Lower leg skin (tissue), 4 donors: ENCODE measurements at regions not wholly inside any gene's neighbourhood (a gene's known extent, or its start where the extent isn't known, plus 50 kb on each side); places are given as distances from the start of the nearest gene placed in this dataset.

Experiments
- DNase-seq, 2 donors: peaks; one replicate each; pipeline ENCODE4 v3.0.0-alpha.2; 2019; ENCODE audit warnings: low spot score in 2 of 2
- H3K4me3 ChIP-seq: fragments of 200-600 bp; sonication (generic); 2 replicates; pipeline ENCODE4 v1.5.1; 2017; ENCODE audit warnings: mild to moderate bottlenecking, low read depth; ENCODE audit not compliant: poor library complexity, severe bottlenecking
- POLR2A ChIP-seq, 2 donors: fragments of 450-650 bp; IDR thresholded peaks; one replicate each; pipeline ENCODE4 v1.6.1; 2016 to 2017; ENCODE audit warnings: antibody characterized with exemption in 2 of 2, mild to moderate bottlenecking in 1 of 2, moderate library complexity in 1 of 2
- WGBS, 2 donors: methylation state at CpG; one replicate each; pipeline ENCODE4 v1.1.5; 2018; 5-methylcytosine and 5-hydroxymethylcytosine counted together
- intact Hi-C: fragments of 100-400 bp; cut with DNase I; formaldehyde crosslinking; loops from one replicate; pipeline ENCODE4 v1.15.0; 2023; ENCODE audit warnings: low total_unique reads
- TF ChIP-seq, protein P1 (sequence below), 3 donors: fragments of 450-650 bp; IDR thresholded peaks; one replicate each; pipeline ENCODE4 v1.5.1; 2016; ENCODE audit warnings: antibody characterized with exemption in 3 of 3, mild to moderate bottlenecking in 3 of 3, moderate library complexity in 2 of 3

DNA sequence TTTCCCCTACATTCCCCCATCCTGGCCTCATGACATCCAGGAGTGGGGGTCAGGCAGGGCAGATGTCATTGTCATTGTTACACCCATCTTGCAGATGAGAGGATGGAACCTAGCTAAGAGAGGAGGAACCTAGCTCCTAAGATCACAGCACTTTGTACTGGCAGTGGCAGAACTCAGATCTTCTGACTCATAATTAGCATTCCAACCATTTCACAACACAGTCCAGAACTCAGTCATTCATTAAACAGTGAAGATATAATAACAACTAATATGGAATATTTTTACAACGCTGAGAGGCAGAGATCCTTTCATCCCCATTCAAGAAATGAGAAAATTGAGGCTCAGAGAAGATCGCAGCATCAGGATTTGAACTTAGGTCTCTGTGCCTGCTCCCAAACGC is 127.8 kb downstream of the CHST1 start:
- intact Hi-C loops: no loop called here
- no peak overlapping the region for H3K4me3 ChIP-seq
- WGBS, 2 donors: 71 to 84% methylated on average over 3 of the region's 3 CpGs
- DNase-seq: no peak
- TF ChIP-seq, protein P1, sequence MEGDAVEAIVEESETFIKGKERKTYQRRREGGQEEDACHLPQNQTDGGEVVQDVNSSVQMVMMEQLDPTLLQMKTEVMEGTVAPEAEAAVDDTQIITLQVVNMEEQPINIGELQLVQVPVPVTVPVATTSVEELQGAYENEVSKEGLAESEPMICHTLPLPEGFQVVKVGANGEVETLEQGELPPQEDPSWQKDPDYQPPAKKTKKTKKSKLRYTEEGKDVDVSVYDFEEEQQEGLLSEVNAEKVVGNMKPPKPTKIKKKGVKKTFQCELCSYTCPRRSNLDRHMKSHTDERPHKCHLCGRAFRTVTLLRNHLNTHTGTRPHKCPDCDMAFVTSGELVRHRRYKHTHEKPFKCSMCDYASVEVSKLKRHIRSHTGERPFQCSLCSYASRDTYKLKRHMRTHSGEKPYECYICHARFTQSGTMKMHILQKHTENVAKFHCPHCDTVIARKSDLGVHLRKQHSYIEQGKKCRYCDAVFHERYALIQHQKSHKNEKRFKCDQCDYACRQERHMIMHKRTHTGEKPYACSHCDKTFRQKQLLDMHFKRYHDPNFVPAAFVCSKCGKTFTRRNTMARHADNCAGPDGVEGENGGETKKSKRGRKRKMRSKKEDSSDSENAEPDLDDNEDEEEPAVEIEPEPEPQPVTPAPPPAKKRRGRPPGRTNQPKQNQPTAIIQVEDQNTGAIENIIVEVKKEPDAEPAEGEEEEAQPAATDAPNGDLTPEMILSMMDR (IDR thresholded peaks at IDR 0.05): no peak
- TF ChIP-seq POLR2A (IDR thresholded peaks at IDR 0.05): no peak

DNA sequence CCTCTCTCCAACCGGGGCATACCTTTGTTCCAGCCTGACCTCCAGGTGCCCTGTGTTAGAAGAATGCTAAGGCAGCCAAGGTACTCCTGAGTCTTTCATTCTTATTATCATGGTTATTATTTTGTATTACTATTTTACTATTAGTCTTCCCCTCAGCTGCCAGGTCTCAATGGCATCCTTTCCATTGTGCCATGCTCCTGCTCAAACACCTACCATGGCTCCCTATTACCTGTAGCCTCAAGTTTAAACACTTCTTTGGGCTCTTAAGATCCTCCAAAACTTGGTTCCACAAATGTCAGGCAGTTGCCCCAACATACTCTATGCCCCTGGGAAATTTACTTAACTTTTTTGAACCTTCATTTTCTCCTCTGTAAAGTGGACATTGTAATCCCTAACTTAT is 130.4 kb downstream of the CHST1 start:
- intact Hi-C loops: no loop called here
- no peak overlapping the region for H3K4me3 ChIP-seq
- 50 to 74% methylated on average over 1 of the region's 1 CpG for WGBS, 2 donors
- TF ChIP-seq, protein P1 (IDR thresholded peaks at IDR 0.05): no peak
- TF ChIP-seq POLR2A (IDR thresholded peaks at IDR 0.05): no peak
- DNase-seq: no peak

DNA sequence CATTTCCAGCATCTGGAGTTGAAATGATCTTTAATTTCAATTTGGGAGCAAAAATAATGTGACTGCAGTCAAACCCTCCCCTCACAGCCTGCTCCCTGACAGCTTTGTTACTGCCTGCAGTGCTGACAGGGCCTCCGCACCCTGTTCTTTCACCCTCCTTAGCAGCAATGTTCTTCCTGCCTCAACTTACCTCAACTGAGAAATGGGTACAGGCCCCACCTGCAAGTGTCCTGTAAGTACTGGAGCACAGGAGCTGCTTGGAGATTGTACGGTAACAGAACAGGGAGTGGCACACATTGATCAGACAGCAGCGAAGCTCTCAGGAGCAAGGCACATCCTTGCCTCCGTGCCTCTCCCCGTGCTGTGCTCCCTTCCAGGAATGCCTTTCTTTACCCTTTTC is 131.3 kb downstream of the CHST1 start:
- no peak for TF ChIP-seq POLR2A (IDR thresholded peaks at IDR 0.05)
- TF ChIP-seq, protein P1 (IDR thresholded peaks at IDR 0.05): no peak
- intact Hi-C loops: no loop called here
- no peak for DNase-seq
- WGBS, 2 donors: 86 to 88% methylated on average over 5 of the region's 5 CpGs
- no peak overlapping the region for H3K4me3 ChIP-seq

DNA sequence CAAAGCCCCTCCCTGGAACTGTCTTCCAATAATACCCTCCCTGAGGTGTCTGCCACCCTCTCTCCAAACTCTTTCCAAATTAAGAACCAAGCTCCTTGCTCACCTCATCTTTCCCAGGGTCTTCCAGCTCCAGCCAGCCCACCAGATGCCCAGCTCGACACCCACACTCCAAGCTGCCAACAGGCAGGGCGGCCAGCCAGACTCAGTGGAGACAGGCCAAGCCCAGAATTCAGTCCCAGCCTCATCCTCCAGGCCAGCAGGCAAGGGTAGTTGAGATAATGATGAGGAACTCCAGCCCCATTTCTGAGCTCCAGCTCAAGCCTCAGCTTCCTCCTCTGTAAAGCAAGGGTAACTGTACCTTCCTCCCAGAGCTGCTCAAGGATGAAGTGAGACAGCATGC is 132.9 kb downstream of the CHST1 start:
- no peak for DNase-seq
- H3K4me3 ChIP-seq: no peak overlapping the region
- intact Hi-C loops: no loop called here
- no peak for TF ChIP-seq POLR2A (IDR thresholded peaks at IDR 0.05)
- TF ChIP-seq, protein P1 (IDR thresholded peaks at IDR 0.05): no peak
- 37 to 49% methylated on average over 2 of the region's 2 CpGs for WGBS, 2 donors

DNA sequence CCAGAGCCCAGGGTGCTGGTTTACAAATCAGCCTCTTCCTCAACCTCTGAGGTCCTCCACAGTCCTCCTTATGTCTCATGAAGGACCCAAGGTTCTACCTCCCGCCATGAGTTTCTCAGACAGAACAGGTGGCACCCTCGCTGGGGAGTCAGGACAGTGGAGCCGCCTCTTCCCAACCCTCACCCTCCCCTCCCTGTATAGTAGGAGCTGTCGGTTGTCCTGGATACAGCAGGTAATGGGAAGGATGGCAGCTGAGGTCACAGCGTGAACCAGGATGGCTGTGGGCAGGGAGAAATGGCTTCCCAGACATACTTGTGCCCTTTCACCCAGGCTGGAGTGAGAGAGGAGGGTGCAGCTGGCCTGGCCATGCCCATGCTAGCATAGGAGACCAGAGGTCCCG is 134.6 kb downstream of the CHST1 start:
- intact Hi-C loops: no loop called here
- TF ChIP-seq, protein P1 (IDR thresholded peaks at IDR 0.05): no peak
- TF ChIP-seq POLR2A (IDR thresholded peaks at IDR 0.05): no peak
- DNase-seq: no peak
- no peak overlapping the region for H3K4me3 ChIP-seq
- 76 to 89% methylated on average over 6 of the region's 6 CpGs for WGBS, 2 donors

DNA sequence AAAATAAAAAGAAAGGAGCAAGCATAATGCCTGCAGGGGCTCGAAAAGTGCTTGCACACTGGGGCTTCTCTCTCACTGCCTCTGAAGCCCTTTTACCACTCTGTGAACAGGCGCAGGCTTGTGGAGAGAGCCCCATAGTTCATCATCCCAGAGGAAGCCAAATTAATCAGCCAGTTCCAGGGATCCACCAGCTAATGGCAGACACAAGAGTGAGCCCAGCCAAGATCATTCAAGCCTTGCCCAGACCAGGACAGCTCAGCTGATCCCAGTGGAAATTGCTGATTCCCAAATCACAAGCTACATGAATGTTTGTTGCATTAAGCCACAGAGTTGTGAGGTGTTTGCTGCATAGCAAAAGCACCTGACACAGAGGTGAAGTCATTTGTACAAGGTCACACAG is 135.3 kb downstream of the CHST1 start:
- no peak for TF ChIP-seq POLR2A (IDR thresholded peaks at IDR 0.05)
- TF ChIP-seq, protein P1 (IDR thresholded peaks at IDR 0.05): no peak
- WGBS, 2 donors: 60 to 64% methylated on average over 2 of the region's 2 CpGs
- H3K4me3 ChIP-seq: no peak overlapping the region
- intact Hi-C loops: no loop called here
- no peak for DNase-seq
